Vagina (tissue), 2 donors: ENCODE measurements at regions not wholly inside any gene's neighbourhood (a gene's known extent, or its start where the extent isn't known, plus 50 kb on each side); places are given as distances from the start of the nearest gene placed in this dataset.
"Not testable (repeated sequence)": the region's sequence is repeated elsewhere in the genome, so short reads cannot be mapped to it uniquely, and the experiment has no call there.

Experiments
- DNase-seq, 2 donors: peaks; one replicate each; pipeline ENCODE4 v3.0.0-alpha.2; 2017; ENCODE audit errors: extremely low spot score in 2 of 2
- H3K27ac ChIP-seq: fragments of 200-600 bp; sonication (generic); one replicate; pipeline ENCODE4 v1.5.1; 2019
- H3K27me3 ChIP-seq: fragments of 200-600 bp; sonication (generic); one replicate; pipeline ENCODE4 v1.5.1; 2019
- H3K36me3 ChIP-seq, 2 donors: fragments of 200-600 bp; sonication (generic); one replicate each; pipeline ENCODE4 v1.5.1; 2017 to 2019
- H3K4me1 ChIP-seq: fragments of 200-600 bp; sonication (generic); one replicate; pipeline ENCODE4 v1.5.1; 2019
- H3K4me3 ChIP-seq, 2 donors: fragments of 200-600 bp; sonication (generic); 1 replicate in 1 of 2; 2 replicates in 1 of 2; pipeline ENCODE4 v1.5.1; 2016 to 2019
- H3K9me3 ChIP-seq: fragments of 200-600 bp; sonication (generic); one replicate; pipeline ENCODE4 v1.5.1; 2019
- CTCF ChIP-seq, 3 experiments: fragments of 450-650 bp in 2 of 3; fragments of 200-600 bp in 1 of 3; sonication (generic) in 1 of 3; IDR thresholded peaks; one replicate each; pipeline ENCODE4 v1.5.1; 2017 to 2019; ENCODE audit warnings: antibody characterized with exemption in 3 of 3, mild to moderate bottlenecking in 2 of 3, moderate library complexity in 2 of 3
- POLR2A ChIP-seq, 2 donors: fragments of 450-650 bp; IDR thresholded peaks; one replicate each; pipeline ENCODE4 v1.6.1; 2017; ENCODE audit warnings: antibody characterized with exemption in 2 of 2, mild to moderate bottlenecking in 2 of 2, moderate library complexity in 2 of 2
- POLR2AphosphoS5 ChIP-seq, 2 donors: sonication (generic); formaldehyde crosslinking; IDR thresholded peaks; one replicate each; pipeline ENCODE4 v1.9.0; 2017; ENCODE audit warnings: antibody characterized with exemption in 2 of 2, mild to moderate bottlenecking in 2 of 2, low read depth in 1 of 2; ENCODE audit not compliant: insufficient read depth in 1 of 2
- intact Hi-C: fragments of 100-400 bp; cut with DNase I; formaldehyde crosslinking; loops from one replicate; pipeline ENCODE4 v1.15.1; 2023

DNA sequence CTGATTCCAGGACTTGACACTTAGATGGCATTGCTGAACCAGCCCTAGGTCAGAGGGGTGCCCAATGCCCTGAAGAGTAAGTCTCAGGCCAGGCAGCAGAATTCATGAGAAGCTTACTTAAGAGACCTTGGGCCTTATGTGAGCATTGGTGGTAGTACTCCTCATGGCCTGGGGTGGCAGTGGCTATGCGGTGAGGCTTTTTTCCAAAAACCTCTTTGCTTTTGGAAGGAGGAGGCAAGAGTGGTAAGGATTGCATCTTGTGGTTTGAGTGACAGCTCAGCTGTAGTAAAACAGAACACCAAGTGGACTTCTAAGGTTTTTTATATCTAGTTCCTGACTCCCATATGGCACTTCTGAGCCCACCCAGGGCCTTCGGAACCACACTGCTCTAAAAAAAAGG lies 459.0 kb upstream of the STEAP1 start:
- no peak for DNase-seq
- Histone ChIP-seq H3K27me3 (no peaks in the 10 kb centered on the region), H3K27ac (no peak overlapping the region), H3K9me3 (no peaks in the 10 kb centered on the region), H3K4me3 (no peak overlapping the region), H3K4me1 (no peaks in the 10 kb centered on the region), H3K36me3 (no peaks in the 10 kb centered on the region)
- intact Hi-C loops: no loop called here
- TF ChIP-seq CTCF (IDR thresholded peaks at IDR 0.05): no peak
- no peak for TF ChIP-seq POLR2AphosphoS5 (IDR thresholded peaks at IDR 0.05; ENCODE audit: insufficient read depth in 1 of 2, low read depth in 1 of 2)
- no peak for TF ChIP-seq POLR2A (IDR thresholded peaks at IDR 0.05)

- no peak for TF ChIP-seq CTCF (IDR thresholded peaks at IDR 0.05)
- TF ChIP-seq POLR2A (IDR thresholded peaks at IDR 0.05): no peak
- no peak for TF ChIP-seq POLR2AphosphoS5 (IDR thresholded peaks at IDR 0.05; ENCODE audit: insufficient read depth in 1 of 2, low read depth in 1 of 2)
- DNase-seq: no peak
- no peaks in the 10 kb centered on the region for H3K4me1 ChIP-seq
- H3K4me3 ChIP-seq: no peak overlapping the region
- no peaks in the 10 kb centered on the region for H3K9me3 ChIP-seq
- intact Hi-C loops: no loop called here
- no peak overlapping the region for H3K27ac ChIP-seq
- H3K27me3 ChIP-seq: no peaks in the 10 kb centered on the region
- no peaks in the 10 kb centered on the region for H3K36me3 ChIP-seq
These were observed 440.1 kb upstream of the STEAP1 start for GRCh38 chr7:89714131-89714530.

DNA sequence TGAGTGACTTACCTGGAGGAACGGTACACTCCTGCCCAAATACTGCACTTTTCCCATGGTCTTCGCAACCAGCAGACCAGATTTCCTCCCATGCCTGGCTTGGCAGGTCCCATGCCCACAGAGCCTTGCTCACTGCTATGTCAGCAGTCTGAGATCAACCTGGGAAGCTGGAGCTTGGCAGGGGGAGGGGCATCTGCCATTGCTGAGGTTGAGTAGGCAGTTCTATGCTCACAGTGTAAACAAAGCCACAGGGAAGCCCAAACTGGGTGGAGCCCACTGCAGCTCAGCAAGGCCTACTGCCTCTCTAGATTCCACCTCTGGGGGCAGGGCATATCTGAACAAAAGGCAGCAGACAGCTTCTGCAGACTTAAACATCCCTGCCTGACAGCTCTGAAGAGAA lies 435.3 kb upstream of the STEAP1 start:
- DNase-seq, H3K4me3 ChIP-seq, H3K27me3 ChIP-seq, H3K36me3 ChIP-seq, H3K9me3 ChIP-seq, intact Hi-C loops, H3K27ac ChIP-seq, H3K4me1 ChIP-seq: not testable (repeated sequence)

DNA sequence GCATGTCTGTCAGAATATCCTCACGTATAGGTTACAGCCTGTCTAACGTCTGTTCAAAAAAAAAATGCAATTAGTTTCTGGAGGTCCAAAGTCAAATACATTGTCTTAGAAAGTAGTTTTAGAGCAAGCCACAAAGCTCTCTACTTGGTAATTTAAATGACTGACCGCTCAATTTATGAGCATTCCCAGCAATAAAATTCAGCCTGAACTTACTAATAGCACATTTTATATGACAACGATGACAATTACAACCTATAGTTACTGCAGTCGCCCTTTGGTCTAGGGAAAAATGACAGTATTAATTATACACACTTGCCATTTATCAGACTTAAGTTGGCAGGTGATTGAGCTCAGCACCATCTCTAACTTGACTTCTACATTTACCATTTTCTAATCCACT lies 425.8 kb upstream of the STEAP1 start:
- TF ChIP-seq POLR2A (IDR thresholded peaks at IDR 0.05): no peak
- TF ChIP-seq CTCF (IDR thresholded peaks at IDR 0.05): no peak
- TF ChIP-seq POLR2AphosphoS5 (IDR thresholded peaks at IDR 0.05; ENCODE audit: insufficient read depth in 1 of 2, low read depth in 1 of 2): no peak
- DNase-seq: no peak
- intact Hi-C loops: no loop called here

GRCh38 chr7:89731751-89732445 lies 422.4 kb upstream of the STEAP1 start:
- Histone ChIP-seq H3K27me3 (no peaks in the 10 kb centered on the region), H3K9me3 (no peaks in the 10 kb centered on the region), H3K4me3 (no peak overlapping the region), H3K27ac (no peak overlapping the region), H3K4me1 (no peaks in the 10 kb centered on the region), H3K36me3 (no peaks in the 10 kb centered on the region)
- DNase-seq: no peak
- intact Hi-C loops: no loop called here
- no peak for TF ChIP-seq POLR2A (IDR thresholded peaks at IDR 0.05)
- no peak for TF ChIP-seq POLR2AphosphoS5 (IDR thresholded peaks at IDR 0.05; ENCODE audit: insufficient read depth in 1 of 2, low read depth in 1 of 2)
- no peak for TF ChIP-seq CTCF (IDR thresholded peaks at IDR 0.05)

More for the DNA sequence above, 425.8 kb upstream of the STEAP1 start:
- Histone ChIP-seq H3K4me3 (no peak overlapping the region), H3K27me3 (no peaks in the 10 kb centered on the region), H3K9me3 (no peaks in the 10 kb centered on the region), H3K36me3 (no peaks in the 10 kb centered on the region), H3K4me1 (no peaks in the 10 kb centered on the region), H3K27ac (no peak overlapping the region)
